Transverse colon (tissue), 3 donors: ENCODE measurements at regions not wholly inside any gene's neighbourhood (a gene's known extent, or its start where the extent isn't known, plus 50 kb on each side); places are given as distances from the start of the nearest gene placed in this dataset.

Source experiments
- CTCF ChIP-seq, 5 experiments: fragments of 200-600 bp in 3 of 5; fragments of 450-650 bp in 2 of 5; sonication (generic) in 3 of 5; IDR thresholded peaks; 1 replicate in 2 of 5; 2 replicates in 3 of 5; pipeline ENCODE4 v1.5.1; 2016 to 2017; ENCODE audit warnings: antibody characterized with exemption in 5 of 5, inconsistent platforms in 3 of 5, mild to moderate bottlenecking in 2 of 5, moderate library complexity in 1 of 5
- EP300 ChIP-seq: sonication (generic); formaldehyde crosslinking; IDR thresholded peaks from one replicate; pipeline ENCODE4 v1.6.1; 2017; ENCODE audit warnings: antibody characterized with exemption, low read depth
- POLR2A ChIP-seq: fragments of 450-650 bp; IDR thresholded peaks from one replicate; pipeline ENCODE4 v1.6.1; 2016; ENCODE audit warnings: antibody characterized with exemption, mild to moderate bottlenecking, moderate library complexity

DNA sequence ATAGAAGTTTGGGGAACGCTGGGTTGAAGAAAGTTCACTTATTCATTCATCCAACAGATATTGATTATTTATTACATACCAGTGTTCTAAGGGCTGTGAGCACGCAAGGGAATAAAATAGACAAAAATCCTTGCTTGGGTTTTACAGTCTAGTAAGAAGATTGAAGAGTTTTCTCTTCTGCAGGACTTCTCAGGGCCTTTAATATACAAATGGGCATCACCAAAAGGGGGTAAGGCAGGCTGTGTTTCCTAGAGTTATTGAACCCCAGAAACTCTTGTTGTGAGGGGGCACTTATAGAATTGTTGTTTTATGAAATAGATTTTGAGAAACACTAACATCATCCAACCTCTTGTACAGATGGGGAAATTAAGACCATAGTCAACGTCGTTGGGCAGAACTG is 198.5 kb upstream of the ZNF618 start:
- TF ChIP-seq POLR2A, result no peak
- TF ChIP-seq CTCF (IDR thresholded peaks at IDR 0.05), result no peak
- no peak for TF ChIP-seq EP300
